GM21526 (cell line): ENCODE measurements at regions not wholly inside any gene's neighbourhood (a gene's known extent, or its start where the extent isn't known, plus 50 kb on each side); places are given as distances from the start of the nearest gene placed in this dataset.
"Not testable (repeated sequence)": the region's sequence is repeated elsewhere in the genome, so short reads cannot be mapped to it uniquely, and the experiment has no call there.

Source experiments
- ATAC-seq: cut with Tn5 transposase; IDR thresholded peaks from one replicate; pipeline ENCODE4 v1.9.1; 2021; ENCODE audit warnings: moderate library complexity; ENCODE audit not compliant: unreplicated experiment, low FRiP score

GRCh38 chr12:91897025-91897515, 248.6 kb downstream of the BTG1 start:
- no peak for ATAC-seq

DNA sequence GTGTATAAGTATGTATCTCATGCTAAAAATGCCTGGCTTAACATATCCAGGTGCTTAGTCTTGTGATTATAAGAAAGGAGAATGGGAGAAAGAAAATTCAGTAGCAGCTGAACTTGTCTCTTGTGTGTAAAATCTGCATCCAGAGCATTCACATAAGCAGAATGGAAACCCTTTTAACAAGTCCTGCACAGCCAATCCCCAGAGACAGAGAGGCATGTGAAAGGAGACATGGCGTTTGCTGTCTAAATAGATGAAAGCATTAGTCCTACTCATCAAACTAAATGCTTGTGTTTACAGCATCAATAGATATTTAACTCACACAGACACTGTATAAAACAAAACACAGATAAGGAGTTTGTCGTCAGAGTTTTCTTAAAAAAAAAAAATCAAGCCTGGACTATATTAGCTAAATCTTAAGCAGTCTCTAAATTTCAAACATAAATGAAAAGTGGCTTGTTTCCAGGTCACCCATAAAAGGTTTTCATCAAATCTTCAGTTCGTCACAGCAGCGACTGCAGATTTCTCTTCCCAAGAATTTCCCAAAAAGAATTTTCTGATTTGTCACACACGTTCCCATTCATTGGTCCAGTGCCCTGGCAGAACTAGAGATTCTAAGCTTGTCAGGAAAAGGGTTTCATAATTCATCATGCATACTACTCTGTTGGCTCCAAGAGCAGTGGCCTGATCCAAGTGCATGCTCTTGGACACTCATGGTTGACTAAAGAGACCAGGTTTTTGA, 249.2 kb downstream of the BTG1 start:
- no peak for ATAC-seq

DNA sequence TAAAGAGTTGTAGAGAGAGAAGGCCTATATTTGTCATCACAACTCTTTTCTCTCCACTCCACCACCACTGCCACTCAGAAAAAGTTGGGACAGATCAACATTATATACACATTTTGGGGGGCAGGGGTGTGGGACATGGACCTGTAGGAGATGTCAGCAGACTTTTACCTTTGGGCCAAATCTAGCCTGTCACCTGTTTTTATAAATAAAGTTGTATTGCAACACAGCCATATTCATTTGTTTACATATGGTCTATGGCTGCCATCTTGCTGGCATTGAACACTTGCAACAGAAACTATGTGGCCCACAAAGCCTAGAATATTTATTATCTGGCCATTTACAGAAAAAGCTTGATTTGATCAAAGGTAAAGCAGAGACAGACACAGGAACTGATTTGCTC, 250.7 kb downstream of the BTG1 start:
- no peak for ATAC-seq

DNA sequence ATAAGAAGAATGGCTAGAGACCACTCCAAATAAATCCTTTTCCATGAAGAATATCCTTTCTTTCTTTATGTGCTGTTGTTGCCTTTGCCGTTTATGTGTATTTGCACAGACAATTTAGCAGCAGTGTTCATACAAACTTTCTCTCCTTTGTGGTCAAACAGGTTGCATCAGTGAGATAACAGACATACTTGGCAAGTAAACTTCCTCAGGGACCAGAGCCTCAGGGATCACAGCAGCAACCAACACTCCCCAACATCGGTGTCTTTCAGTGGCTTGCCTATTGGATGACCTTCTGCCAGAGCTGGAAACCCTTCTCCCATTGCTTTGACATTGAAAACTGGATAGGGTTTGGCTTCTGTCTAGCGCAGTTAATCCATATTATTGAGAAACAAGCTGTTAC, 252.2 kb downstream of the BTG1 start:
- ATAC-seq = no peak

- ATAC-seq = no peak
Measured at GRCh38 chr12:91892081-91892855, 253.4 kb downstream of the BTG1 start.

- ATAC-seq = no peak
Measured at GRCh38 chr12:91890742-91891141, 254.9 kb downstream of the BTG1 start.

GRCh38 chr12:91889910-91890309, 255.7 kb downstream of the BTG1 start:
- ATAC-seq = no peak

GRCh38 chr12:91889059-91889458, 256.6 kb downstream of the BTG1 start:
- no peak for ATAC-seq

DNA sequence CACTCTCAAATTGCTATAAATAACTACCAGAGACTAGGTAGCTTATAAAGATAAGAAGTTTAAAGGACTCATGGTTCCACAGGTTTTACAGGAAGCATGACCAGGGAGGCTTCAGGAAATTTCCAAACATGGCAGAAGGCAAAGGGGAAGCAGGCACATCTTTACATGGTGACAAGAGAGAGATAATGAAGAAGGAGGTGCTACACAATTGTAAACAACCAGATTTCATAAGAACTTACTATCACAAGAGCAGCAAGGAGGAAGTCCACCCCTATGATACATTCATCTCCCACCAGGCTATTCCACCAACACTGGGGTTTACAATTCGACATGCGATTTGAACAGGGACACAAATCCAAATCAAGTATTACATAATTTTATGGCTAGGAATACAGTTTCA, 257.7 kb downstream of the BTG1 start:
- ATAC-seq = no peak

- no peak for ATAC-seq
Measured at GRCh38 chr12:91885851-91886731, 259.6 kb downstream of the BTG1 start.

DNA sequence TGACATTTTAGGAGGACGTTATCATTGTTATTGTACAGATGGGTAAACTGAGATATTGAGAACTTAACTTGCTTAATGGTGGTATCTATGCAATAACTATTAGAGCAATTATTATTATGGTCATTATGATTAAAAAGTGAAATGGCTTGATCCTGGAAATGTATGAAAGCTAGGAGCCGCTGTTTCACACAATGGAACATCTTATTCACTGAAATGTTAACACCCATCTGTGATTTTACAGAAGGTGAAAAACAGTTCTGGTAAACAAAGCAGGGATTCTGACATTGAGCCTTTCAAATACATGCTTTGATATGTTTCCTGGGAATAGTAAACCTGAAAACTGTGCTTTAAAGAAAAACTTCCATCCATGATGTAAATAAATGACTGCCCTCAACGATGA, 261.4 kb downstream of the BTG1 start:
- no peak for ATAC-seq

DNA sequence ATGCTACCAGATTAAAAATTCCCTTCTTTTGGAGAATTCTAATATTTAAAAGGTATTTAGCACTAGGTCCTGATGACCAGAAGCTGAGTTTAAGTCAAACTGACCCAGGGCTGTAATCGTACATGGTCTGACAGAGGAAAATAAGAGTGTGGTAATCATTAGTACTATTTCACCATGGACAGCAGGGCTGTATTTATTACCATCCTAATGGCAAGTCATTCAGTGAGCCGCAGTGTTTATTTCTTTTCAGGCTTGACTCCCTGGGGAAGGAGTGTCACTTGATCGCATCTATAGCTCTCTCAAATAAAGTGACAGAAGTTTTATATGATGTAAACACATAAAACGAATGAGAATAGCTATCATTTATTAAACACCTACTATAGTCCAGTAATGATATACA, 261.8 kb downstream of the BTG1 start:
- no peak for ATAC-seq

- ATAC-seq = no peak
Measured at GRCh38 chr12:91882910-91883309, 262.7 kb downstream of the BTG1 start.

DNA sequence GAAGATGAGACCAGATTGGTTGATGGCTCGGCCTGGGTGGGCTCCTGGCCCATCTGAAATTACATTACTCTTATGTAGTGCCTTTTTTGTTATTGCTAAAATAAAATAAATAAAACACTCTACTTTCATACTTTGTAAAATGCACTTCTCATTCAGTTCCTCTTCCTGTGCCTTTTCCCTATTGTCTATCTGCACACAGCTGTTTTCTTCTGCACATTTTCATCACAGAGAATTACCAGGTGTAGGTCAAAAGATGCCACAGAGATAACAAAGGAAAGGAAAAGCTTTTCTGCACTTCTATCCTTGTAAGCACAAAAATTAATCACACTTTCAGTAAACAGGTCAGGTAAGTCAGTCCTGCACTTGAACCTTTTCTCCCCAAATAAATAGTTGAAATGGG, 265.1 kb downstream of the BTG1 start:
- ATAC-seq = no peak

GRCh38 chr12:91877456-91878235, 268.0 kb downstream of the BTG1 start:
- ATAC-seq = peak; percentile 13

- peak; percentile 74 for ATAC-seq
Measured at GRCh38 chr12:91877022-91877421, 268.6 kb downstream of the BTG1 start.

GRCh38 chr12:91875671-91876070, 270.0 kb downstream of the BTG1 start:
- ATAC-seq = not testable (repeated sequence)

- ATAC-seq = no peak
Measured at GRCh38 chr12:91874086-91874865, 271.4 kb downstream of the BTG1 start.

DNA sequence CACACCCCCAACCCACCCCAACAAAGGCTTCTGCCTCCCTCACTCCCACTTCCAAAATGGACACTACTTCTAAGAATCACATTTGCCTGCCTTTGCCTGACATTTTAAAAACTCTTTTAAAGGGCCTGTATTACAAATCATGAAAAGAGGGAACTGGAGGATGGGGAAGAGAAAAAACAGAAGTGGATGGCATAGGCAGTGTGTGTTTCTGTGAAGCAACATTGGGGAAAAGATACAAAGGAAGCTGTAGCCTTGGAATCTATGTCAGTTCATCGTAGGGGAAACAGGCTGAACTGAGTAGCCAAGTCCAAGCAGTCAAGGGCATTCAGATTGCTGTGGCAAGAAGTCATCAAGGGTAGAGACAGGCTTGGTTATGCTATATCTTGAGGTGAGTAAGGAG, 273.9 kb downstream of the BTG1 start:
- ATAC-seq = no peak
